ENCODE measurements at regions not wholly inside any gene's neighbourhood (a gene's known extent, or its start where the extent isn't known, plus 50 kb on each side); places are given as distances from the start of the nearest gene placed in this dataset.

DNA sequence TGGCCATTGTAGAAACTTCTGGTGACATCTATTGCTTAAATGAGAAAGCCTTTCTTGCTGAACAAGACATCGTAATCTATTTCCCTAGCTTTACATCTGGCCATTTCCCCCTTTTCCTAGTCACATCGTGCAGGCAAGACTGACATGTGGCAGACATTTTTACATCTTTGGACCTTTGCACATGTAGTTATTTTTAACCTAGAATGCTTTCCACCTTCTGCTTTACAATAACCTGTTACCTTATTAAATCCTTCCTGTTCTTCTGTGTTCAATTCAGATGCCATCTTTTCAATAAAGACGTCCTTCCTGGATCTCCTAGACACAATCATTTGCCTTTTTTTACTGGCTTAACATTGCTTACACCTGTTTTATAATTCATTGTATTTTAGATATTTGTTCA lies 343.3 kb downstream of the DIPK2A start:
- TF ChIP-seq, protein P1, sequence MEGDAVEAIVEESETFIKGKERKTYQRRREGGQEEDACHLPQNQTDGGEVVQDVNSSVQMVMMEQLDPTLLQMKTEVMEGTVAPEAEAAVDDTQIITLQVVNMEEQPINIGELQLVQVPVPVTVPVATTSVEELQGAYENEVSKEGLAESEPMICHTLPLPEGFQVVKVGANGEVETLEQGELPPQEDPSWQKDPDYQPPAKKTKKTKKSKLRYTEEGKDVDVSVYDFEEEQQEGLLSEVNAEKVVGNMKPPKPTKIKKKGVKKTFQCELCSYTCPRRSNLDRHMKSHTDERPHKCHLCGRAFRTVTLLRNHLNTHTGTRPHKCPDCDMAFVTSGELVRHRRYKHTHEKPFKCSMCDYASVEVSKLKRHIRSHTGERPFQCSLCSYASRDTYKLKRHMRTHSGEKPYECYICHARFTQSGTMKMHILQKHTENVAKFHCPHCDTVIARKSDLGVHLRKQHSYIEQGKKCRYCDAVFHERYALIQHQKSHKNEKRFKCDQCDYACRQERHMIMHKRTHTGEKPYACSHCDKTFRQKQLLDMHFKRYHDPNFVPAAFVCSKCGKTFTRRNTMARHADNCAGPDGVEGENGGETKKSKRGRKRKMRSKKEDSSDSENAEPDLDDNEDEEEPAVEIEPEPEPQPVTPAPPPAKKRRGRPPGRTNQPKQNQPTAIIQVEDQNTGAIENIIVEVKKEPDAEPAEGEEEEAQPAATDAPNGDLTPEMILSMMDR (IDR thresholded peaks at IDR 0.05), result no peak
- no peak for TF ChIP-seq POLR2A (IDR thresholded peaks at IDR 0.05)

Data from sigmoid colon (tissue), 3 donors.